Right cardiac atrium (tissue), 5 donors: ENCODE measurements at regions not wholly inside any gene's neighbourhood (a gene's known extent, or its start where the extent isn't known, plus 50 kb on each side); places are given as distances from the start of the nearest gene placed in this dataset.
"Not testable (repeated sequence)": the region's sequence is repeated elsewhere in the genome, so short reads cannot be mapped to it uniquely, and the experiment has no call there.

Experiments
- ATAC-seq, 2 donors: fragments of 200-7000 bp; cut with Tn5 transposase; one replicate each; pipeline versions ENCODE4 v1.8.0 to v1.9.1; 2020; ENCODE audit warnings: moderate library complexity in 2 of 2, mild to moderate bottlenecking in 1 of 2
- DNase-seq, 3 donors: peaks; one replicate each; pipeline ENCODE4 v3.0.0-alpha.2; 2020
- H3K27ac ChIP-seq: one replicate; pipeline ENCODE4 v1.5.1; 2013; ENCODE audit warnings: mild to moderate bottlenecking, low read length, control low read depth, moderate library complexity
- H3K27me3 ChIP-seq: one replicate; pipeline ENCODE4 v1.6.1; 2013; ENCODE audit not compliant: control insufficient read depth, insufficient read depth
- H3K4me1 ChIP-seq: one replicate; pipeline ENCODE4 v1.6.1; 2013; ENCODE audit warnings: low read length; ENCODE audit not compliant: control insufficient read depth, insufficient read depth
- H3K4me3 ChIP-seq: one replicate; pipeline ENCODE4 v1.5.1; 2013; ENCODE audit warnings: low read length, control low read depth
- H3K9me3 ChIP-seq: one replicate; pipeline ENCODE4 v1.6.1; 2013; ENCODE audit warnings: low read length; ENCODE audit not compliant: control insufficient read depth
- WGBS: extraction: QIAGEN DNeasy Blood & Tissue Kit; methylation state at CpG from one replicate; pipeline ENCODE4 v1.1.7; 2013; 5-methylcytosine and 5-hydroxymethylcytosine counted together
- intact Hi-C, 4 donors: fragments of 100-400 bp; cut with DNase I; formaldehyde crosslinking; loops; one replicate each; pipeline versions ENCODE4 v1.11.0 to v1.14.0; 2022 to 2023
- donor health status: healthy with polysubstance abuse.
- donor health status: DM: no; HTN: yes; CAD: no.
- donor health status: DM: no; HTN: no; CAD: no.
- donor health status: DM: no; HTN: yes; CAD: no; lungs with severe emphysema.
- donor health status: DM: yes; HTN: yes; CAD: no.

DNA sequence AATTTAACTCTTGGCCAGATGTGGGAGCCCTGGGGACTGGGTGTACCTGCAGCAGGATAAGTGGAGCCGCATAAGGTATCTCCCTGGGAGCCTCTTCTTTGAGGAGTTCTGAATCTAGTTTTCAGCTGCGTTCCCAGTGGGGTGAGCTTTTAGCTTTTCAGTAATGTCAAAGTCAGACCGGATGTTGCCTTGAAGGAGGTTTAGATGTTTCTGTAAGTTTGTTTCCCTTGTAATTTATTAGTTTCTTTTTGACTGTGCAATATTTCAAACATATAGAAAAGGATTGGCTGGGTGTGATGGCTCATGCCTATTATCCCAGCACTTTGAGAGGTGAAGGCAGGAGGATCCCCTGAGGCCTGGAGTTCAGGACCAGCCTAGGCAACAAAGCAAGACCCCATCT is 98.6 kb upstream of the EEF2KMT start:
- no peak overlapping the region for H3K27ac ChIP-seq
- ATAC-seq: no peak
- intact Hi-C loops: no loop called here
- H3K4me1 ChIP-seq: no peaks in the 10 kb centered on the region
- no peak for DNase-seq
- H3K27me3 ChIP-seq: no peaks in the 10 kb centered on the region
- no peak overlapping the region for H3K4me3 ChIP-seq
- no peaks in the 10 kb centered on the region for H3K9me3 ChIP-seq
- WGBS: 76% methylated on average over 3 of the region's 3 CpGs

DNA sequence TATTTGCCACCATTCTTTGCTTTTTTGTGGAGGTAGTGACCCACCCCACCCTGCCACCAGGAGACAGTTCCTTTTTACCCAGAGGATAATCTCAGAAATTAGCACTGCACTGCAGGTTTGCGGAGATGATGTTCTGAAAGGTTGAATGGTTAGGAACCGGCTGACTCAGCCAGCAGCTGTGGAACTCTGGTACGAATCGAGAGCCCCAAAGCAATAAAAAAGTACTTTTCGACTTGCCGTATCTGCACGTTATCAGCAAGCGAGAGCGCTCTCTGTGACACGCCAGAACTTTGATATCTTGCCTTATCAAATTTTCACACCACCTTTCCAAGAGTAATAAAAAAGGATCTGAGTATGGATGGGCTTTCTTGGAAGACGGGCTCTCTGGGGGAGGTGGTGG is 96.3 kb upstream of the EEF2KMT start:
- WGBS: 68% methylated on average over 11 of the region's 11 CpGs
- Histone ChIP-seq H3K9me3 (no peaks in the 10 kb centered on the region), H3K4me3 (no peak overlapping the region), H3K27me3 (no peaks in the 10 kb centered on the region), H3K4me1 (no peaks in the 10 kb centered on the region), H3K27ac (no peak overlapping the region)
- DNase-seq (no peak), ATAC-seq (no peak)
- intact Hi-C loops: no loop called here

DNA sequence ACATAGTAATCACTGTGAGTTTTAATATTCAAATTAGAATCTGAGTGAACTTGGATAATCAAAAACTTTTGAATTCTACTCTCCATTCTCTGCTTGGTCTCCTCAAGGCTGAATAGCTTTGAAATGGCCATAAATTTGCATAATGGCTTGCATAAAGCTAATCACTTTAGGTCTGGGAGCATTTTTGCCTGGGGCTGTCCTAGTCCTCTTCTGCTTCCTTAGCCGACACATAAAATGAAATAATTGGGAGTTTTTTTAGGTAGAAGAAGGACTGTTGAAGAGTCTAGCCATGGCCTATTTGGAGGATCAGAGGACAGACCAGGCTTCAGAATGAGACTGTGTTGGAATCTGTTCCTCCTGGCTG is 91.4 kb upstream of the EEF2KMT start:
- ATAC-seq: no peak
- Histone ChIP-seq H3K27ac (no peak overlapping the region), H3K4me3 (no peak overlapping the region), H3K4me1 (no peaks in the 10 kb centered on the region), H3K27me3 (no peaks in the 10 kb centered on the region), H3K9me3 (no peaks in the 10 kb centered on the region)
- 66% methylated on average over 1 of the region's 1 CpG for WGBS
- intact Hi-C loops: no loop called here
- DNase-seq: no peak

DNA sequence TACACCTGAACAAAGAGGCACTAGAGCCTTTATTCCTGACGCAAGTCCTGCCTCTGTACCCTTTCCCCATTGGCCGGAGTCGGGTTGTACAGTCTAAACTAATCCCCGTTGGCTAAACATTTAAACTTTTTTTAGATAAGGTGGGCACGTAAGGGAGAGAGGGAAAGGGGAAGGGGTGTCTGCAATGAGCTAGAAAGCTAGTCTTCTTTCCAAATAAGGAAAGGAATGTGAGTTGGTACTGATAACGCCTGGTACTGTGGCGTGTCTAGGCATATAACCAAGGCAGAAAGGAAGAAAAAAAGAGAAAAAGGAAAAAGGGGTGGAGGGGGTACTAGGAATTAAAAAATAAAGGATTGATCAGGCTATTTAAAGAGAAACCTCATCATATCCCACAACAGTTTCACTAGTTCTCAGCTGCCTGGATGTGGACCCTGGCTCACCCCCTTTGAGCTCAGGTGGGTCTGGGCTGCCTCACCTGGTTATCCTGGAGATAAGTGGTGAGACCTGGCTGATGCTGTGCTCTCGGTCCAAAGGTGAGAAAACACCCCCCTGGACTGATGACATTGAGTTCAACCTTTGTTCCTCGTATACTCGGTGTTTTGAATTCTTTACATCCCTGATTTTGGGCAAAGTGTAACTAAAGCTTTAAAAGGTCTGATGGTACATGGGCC is 90.9 kb upstream of the EEF2KMT start:
- no peaks in the 10 kb centered on the region for H3K9me3 ChIP-seq
- intact Hi-C loops: no loop called here
- no peak for DNase-seq
- H3K4me1 ChIP-seq: no peaks in the 10 kb centered on the region
- H3K27ac ChIP-seq: no peak overlapping the region
- no peaks in the 10 kb centered on the region for H3K27me3 ChIP-seq
- no peak for ATAC-seq
- H3K4me3 ChIP-seq: no peak overlapping the region
- WGBS: 35% methylated on average over 10 of the region's 10 CpGs

DNA sequence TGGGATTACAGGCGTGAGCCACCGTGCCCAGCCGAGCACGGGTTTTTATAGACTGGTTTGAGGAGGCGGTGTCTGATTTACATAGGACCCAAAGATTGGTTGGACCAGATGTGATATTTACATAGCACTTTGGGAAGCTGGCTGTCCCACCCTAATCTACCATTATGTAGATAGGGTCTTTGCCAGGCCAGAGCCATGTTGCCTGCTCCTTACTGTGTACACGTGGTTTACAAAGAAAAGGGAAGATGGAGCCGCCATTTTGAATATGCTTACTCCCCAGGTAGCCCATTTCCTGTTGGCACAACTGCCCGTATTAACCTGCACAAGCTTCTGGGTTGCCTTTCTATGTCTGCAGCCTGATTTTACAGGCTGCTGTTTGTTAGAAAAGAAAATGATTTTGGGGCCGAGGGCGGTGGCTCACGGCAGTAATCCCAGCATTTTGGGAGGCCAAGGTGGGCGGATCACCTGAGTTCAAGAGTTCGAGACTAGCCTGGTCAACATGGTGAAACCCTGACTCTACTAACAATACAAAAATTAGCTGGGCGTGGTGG is 89.9 kb upstream of the EEF2KMT start:
- Histone ChIP-seq H3K4me1 (no peaks in the 10 kb centered on the region), H3K27ac (no peak overlapping the region), H3K27me3 (no peaks in the 10 kb centered on the region), H3K9me3 (no peaks in the 10 kb centered on the region), H3K4me3 (no peak overlapping the region)
- DNase-seq: no peak
- WGBS: 90% methylated on average over 14 of the region's 14 CpGs
- intact Hi-C loops: no loop called here
- ATAC-seq: no peak

DNA sequence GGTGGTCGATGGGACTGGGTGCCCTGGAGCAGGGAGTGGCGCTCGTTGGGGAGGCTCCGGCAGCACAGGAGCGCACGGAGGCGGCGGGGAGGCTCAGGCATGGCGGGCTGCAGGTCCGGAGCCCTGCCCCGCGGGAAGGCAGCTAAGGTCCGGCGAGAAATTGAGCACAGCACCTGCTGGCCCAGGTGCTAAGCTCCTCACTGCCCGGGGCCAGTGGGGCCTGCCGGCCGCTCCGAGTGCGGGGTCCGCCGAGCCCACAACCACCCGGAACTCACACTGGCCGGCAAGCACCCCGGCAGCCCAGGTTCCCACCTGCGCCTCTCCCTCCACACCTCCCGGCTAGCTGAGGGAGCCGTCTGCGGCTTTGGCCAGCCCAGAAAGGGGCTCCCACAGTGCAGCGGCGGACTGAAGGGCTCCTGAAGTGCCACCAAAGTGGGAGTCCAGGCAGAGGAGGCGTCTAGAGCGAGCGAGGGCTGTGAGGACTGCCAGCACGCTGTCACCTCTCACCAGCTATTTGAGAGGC is 88.8 kb upstream of the EEF2KMT start:
- DNase-seq (no peak), ATAC-seq (no peak)
- 96% methylated on average over 34 of the region's 34 CpGs for WGBS
- Histone ChIP-seq H3K4me1 (no peaks in the 10 kb centered on the region), H3K4me3 (no peak overlapping the region), H3K27me3 (no peaks in the 10 kb centered on the region), H3K27ac (no peak overlapping the region), H3K9me3 (no peaks in the 10 kb centered on the region)
- intact Hi-C loops: no loop called here

DNA sequence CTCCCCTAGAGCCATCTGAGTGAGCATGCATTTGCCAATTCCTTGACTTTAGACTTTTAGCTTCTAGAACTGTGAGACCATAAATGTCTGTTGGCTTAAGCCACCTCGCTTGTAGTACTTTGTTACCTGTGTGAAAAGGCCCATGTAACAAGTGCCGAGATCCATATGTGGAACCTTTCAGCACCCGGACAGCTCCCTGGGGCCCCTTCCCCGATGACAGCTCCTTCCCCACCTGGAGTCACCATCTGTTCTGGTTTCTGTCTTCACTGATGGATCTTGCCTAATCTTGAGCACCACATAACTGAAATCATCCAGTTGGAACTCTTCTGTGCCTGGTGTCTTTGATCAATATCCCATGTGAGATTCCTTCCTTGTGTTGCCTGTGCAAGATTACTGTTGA is 78.9 kb upstream of the EEF2KMT start:
- intact Hi-C loops: no loop called here
- 37% methylated on average over 4 of the region's 4 CpGs for WGBS
- no peaks in the 10 kb centered on the region for H3K4me1 ChIP-seq
- H3K9me3 ChIP-seq: peaks cover 5% of the 10 kb centered on the region
- no peak overlapping the region for H3K27ac ChIP-seq
- H3K27me3 ChIP-seq: no peaks in the 10 kb centered on the region
- DNase-seq (no peak), ATAC-seq (no peak)
- H3K4me3 ChIP-seq: no peak overlapping the region

DNA sequence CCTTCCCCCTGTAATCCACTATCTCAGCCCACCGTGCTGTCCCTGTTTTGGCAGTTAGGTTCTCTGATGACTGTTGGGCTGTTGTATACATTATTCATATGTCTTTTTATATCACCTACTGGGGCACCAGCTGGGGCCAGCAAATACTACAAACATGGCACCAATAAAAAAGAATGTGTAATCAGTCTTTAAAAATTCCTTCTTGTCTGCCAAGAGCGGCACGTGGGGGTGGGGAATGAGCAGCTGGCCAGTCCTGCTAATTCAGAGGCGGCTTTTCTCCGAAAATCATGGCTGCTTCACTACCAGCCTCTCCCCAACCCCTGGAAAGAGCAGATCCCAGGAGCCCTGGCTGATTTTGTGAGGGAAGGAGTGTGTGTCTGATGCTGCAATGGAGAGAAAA is 77.7 kb upstream of the EEF2KMT start:
- ATAC-seq (no peak), DNase-seq (no peak)
- intact Hi-C loops: no loop called here
- Histone ChIP-seq H3K27me3 (no peaks in the 10 kb centered on the region), H3K9me3 (peaks cover 5% of the 10 kb centered on the region), H3K27ac (no peak overlapping the region), H3K4me1 (no peaks in the 10 kb centered on the region), H3K4me3 (no peak overlapping the region)
- 58% methylated on average over 5 of the region's 5 CpGs for WGBS

DNA sequence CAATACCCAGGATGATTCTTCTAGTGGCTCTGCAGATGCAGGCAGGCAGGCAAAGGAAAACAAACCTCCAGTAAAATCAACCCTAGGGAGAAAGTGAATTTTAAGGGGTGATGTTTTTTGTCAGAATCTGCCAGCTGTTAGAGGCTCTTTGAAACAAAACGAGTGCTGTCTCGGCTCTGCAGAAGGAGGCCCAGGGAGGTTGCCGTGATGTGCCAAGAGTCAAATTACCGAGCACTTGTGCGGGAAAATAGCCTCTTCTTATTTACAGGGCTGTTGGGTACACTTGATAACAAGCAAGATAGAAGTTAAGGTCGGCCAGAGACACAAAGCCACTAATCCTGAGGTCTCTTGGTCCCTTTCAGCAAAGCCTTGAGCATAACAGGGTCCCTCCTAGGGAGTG is 68.9 kb upstream of the EEF2KMT start:
- intact Hi-C loops: no loop called here
- 8% methylated on average over 6 of the region's 6 CpGs for WGBS
- Histone ChIP-seq H3K27ac (no peak overlapping the region), H3K9me3 (no peaks in the 10 kb centered on the region), H3K4me3 (no peak overlapping the region), H3K27me3 (no peaks in the 10 kb centered on the region), H3K4me1 (no peaks in the 10 kb centered on the region)
- ATAC-seq: no peak
- no peak for DNase-seq

DNA sequence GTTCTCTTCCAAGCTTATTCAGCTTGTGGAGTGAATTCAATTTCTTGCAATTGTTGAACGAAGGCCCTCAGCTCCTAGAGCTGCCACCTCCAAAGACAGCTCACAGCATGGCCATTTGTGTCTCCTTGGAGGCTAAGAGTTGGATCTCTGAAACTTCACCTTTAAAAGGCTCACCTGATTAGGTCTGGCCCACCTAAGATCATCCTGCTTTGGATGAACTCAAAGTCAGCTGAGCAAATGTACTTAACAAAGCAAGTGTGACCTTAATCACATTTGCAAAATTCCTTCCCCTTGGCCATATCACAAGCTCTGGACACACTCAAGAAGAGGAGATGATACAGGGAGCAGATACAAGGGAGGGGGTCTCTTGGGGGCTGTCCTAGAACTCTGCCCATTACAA is 67.8 kb upstream of the EEF2KMT start:
- H3K27ac ChIP-seq, H3K9me3 ChIP-seq, ATAC-seq, intact Hi-C loops, DNase-seq, H3K27me3 ChIP-seq, H3K4me3 ChIP-seq, H3K4me1 ChIP-seq: not testable (repeated sequence)
- WGBS: 77% methylated on average over 1 of the region's 1 CpG

DNA sequence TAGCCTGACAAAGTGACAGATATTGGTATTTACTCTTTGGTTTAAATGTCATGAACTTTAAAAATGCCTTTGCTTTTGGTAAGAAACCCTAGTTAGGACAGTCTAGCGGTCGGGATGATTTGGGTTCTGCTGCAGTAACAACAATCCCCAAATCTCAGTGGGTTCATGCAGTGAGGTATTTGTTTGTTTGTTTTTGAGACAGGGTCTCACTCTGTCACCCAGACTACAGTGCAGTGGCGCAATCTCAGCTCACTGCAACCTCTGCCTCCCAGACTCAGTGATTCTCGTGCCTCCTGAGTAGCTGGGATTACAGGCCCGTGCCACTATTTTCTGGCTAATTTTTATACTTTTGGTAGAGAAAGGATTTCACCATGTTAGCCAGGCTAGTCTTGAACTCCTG is 65.2 kb upstream of the EEF2KMT start:
- WGBS: 89% methylated on average over 5 of the region's 5 CpGs
- H3K4me1 ChIP-seq, H3K27ac ChIP-seq, intact Hi-C loops, H3K4me3 ChIP-seq, H3K27me3 ChIP-seq, DNase-seq, ATAC-seq, H3K9me3 ChIP-seq: not testable (repeated sequence)

DNA sequence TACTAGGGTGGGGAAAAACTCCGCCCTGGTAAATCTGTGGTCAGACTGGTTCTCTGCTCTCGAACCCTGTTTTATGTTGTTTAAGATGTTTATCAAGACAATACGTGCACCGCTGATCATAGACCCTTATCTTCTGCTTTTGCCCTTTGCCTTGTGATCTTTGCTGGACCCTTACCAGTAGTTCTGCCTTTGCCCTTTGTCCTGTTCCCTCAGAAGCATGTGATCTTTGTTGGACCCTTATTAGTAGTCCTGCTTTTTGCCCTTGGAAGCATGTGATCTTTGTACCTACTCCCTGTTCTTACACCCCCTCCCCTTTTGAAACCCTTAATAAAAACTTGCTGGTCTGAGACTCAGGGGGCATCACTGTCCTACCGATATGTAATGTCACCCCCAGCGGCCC is 64.3 kb upstream of the EEF2KMT start:
- H3K9me3 ChIP-seq, H3K27ac ChIP-seq, intact Hi-C loops, H3K4me3 ChIP-seq, ATAC-seq, DNase-seq, H3K4me1 ChIP-seq, H3K27me3 ChIP-seq: not testable (repeated sequence)
- 94% methylated on average over 6 of the region's 6 CpGs for WGBS
